ENCODE measurements at regions not wholly inside any gene's neighbourhood (a gene's known extent, or its start where the extent isn't known, plus 50 kb on each side); places are given as distances from the start of the nearest gene placed in this dataset.

GRCh38 chr6:15861486-15861885 is 198.7 kb upstream of the DTNBP1 start:
- Histone ChIP-seq H3K79me1 (replicated peaks; ENCODE audit: low read length, poor library complexity, severe bottlenecking) (no peaks in the 10 kb centered on the region), H2AFZ (ENCODE audit: low read depth, low read length) (no peak overlapping the region), H2BK120ac (ENCODE audit: low read depth, low read length) (no peak overlapping the region), H3K4me3 (ENCODE audit: insufficient read depth in 1 of 2, low read depth in 1 of 2, low read length in 2 of 2) (no peak overlapping the region), H3K9me3 (ENCODE audit: control insufficient read depth, low read length) (no peaks in the 10 kb centered on the region), H2AK5ac (ENCODE audit: low read length, severe bottlenecking) (no peak overlapping the region), H3K4me2 (ENCODE audit: low read length, poor library complexity, severe bottlenecking) (no peak overlapping the region), H4K8ac (ENCODE audit: low read length) (no peak overlapping the region), H3K4me1 (ENCODE audit: control insufficient read depth, insufficient read depth, low read depth, low read length) (no peaks in the 10 kb centered on the region), H2BK5ac (ENCODE audit: low read depth, low read length, poor library complexity, severe bottlenecking) (no peak overlapping the region), H2BK12ac (ENCODE audit: low read length in 2 of 2) (no peak overlapping the region), H4K91ac (ENCODE audit: low read length) (no peak overlapping the region), H3K36me3 (ENCODE audit: control insufficient read depth in 1 of 2, insufficient read depth in 2 of 2, low read depth in 1 of 2, low read length in 2 of 2) (no peaks in the 10 kb centered on the region), H3K23ac (ENCODE audit: low read length in 2 of 2) (no peak overlapping the region), H3K14ac (ENCODE audit: low read length in 2 of 2) (no peak overlapping the region), H3K27ac (ENCODE audit: low read length, poor library complexity, severe bottlenecking) (no peak overlapping the region), H3K18ac (ENCODE audit: low read depth in 1 of 2, low read length in 2 of 2) (no peak overlapping the region), H3K9ac (ENCODE audit: low read length) (no peak overlapping the region), H3K27me3 (ENCODE audit: control insufficient read depth in 1 of 2, insufficient read depth in 1 of 2, low read length in 2 of 2) (no peaks in the 10 kb centered on the region), H2BK15ac (ENCODE audit: low read depth, poor library complexity, severe bottlenecking) (peak overlapping the region; percentile 37), H3K4ac (ENCODE audit: low read depth in 1 of 2, low read length in 2 of 2) (no peak overlapping the region)
- WGBS: 100% methylated on average over 2 of the region's 3 CpGs
- DNase-seq: no peak

GRCh38 chr6:15854826-15855710 is 192.2 kb upstream of the DTNBP1 start:
- no peak overlapping the region for H2AK5ac ChIP-seq (ENCODE audit: low read length, severe bottlenecking)

GRCh38 chr6:15854378-15854777 is 191.6 kb upstream of the DTNBP1 start:
- Histone ChIP-seq H3K4me2 (ENCODE audit: low read length, poor library complexity, severe bottlenecking) (no peak overlapping the region), H3K27ac (ENCODE audit: low read length, poor library complexity, severe bottlenecking) (no peak overlapping the region), H4K91ac (ENCODE audit: low read length) (no peak overlapping the region), H3K4me1 (ENCODE audit: control insufficient read depth, insufficient read depth, low read depth, low read length) (no peaks in the 10 kb centered on the region), H2BK5ac (ENCODE audit: low read depth, low read length, poor library complexity, severe bottlenecking) (no peak overlapping the region), H3K27me3 (ENCODE audit: control insufficient read depth in 1 of 2, insufficient read depth in 1 of 2, low read length in 2 of 2) (no peaks in the 10 kb centered on the region), H2BK12ac (ENCODE audit: low read length in 2 of 2) (no peak overlapping the region), H2BK15ac (ENCODE audit: low read depth, poor library complexity, severe bottlenecking) (no peak overlapping the region), H4K8ac (ENCODE audit: low read length) (no peak overlapping the region), H3K4me3 (ENCODE audit: insufficient read depth in 1 of 2, low read depth in 1 of 2, low read length in 2 of 2) (no peak overlapping the region), H3K4ac (ENCODE audit: low read depth in 1 of 2, low read length in 2 of 2) (no peak overlapping the region), H3K18ac (ENCODE audit: low read depth in 1 of 2, low read length in 2 of 2) (no peak overlapping the region), H3K23ac (ENCODE audit: low read length in 2 of 2) (no peak overlapping the region), H3K36me3 (ENCODE audit: control insufficient read depth in 1 of 2, insufficient read depth in 2 of 2, low read depth in 1 of 2, low read length in 2 of 2) (no peaks in the 10 kb centered on the region), H2AFZ (ENCODE audit: low read depth, low read length) (no peak overlapping the region), H3K9me3 (ENCODE audit: control insufficient read depth, low read length) (no peaks in the 10 kb centered on the region), H3K14ac (ENCODE audit: low read length in 2 of 2) (no peak overlapping the region), H2BK120ac (ENCODE audit: low read depth, low read length) (no peak overlapping the region), H3K9ac (ENCODE audit: low read length) (no peak overlapping the region), H2AK5ac (ENCODE audit: low read length, severe bottlenecking) (no peak overlapping the region), H3K79me1 (replicated peaks; ENCODE audit: low read length, poor library complexity, severe bottlenecking) (no peaks in the 10 kb centered on the region)
- no peak for DNase-seq
- WGBS: no CpG with 5 or more reads among the region's 1 CpG

More at GRCh38 chr6:15854826-15855710, 192.2 kb upstream of the DTNBP1 start:
- no peak overlapping the region for H3K18ac ChIP-seq (ENCODE audit: low read depth in 1 of 2, low read length in 2 of 2)
- no peaks in the 10 kb centered on the region for H3K36me3 ChIP-seq (ENCODE audit: control insufficient read depth in 1 of 2, insufficient read depth in 2 of 2, low read depth in 1 of 2, low read length in 2 of 2)
- no peak overlapping the region for H4K8ac ChIP-seq (ENCODE audit: low read length)
- no peaks in the 10 kb centered on the region for H3K4me1 ChIP-seq (ENCODE audit: control insufficient read depth, insufficient read depth, low read depth, low read length)
- WGBS: 75% methylated on average over 4 of the region's 7 CpGs
- H3K9me3 ChIP-seq (ENCODE audit: control insufficient read depth, low read length): no peaks in the 10 kb centered on the region
- no peaks in the 10 kb centered on the region for H3K27me3 ChIP-seq (ENCODE audit: control insufficient read depth in 1 of 2, insufficient read depth in 1 of 2, low read length in 2 of 2)
- H3K4me2 ChIP-seq (ENCODE audit: low read length, poor library complexity, severe bottlenecking): no peak overlapping the region
- no peak overlapping the region for H2AFZ ChIP-seq (ENCODE audit: low read depth, low read length)
- no peak overlapping the region for H3K14ac ChIP-seq (ENCODE audit: low read length in 2 of 2)
- no peak for DNase-seq
- no peak overlapping the region for H3K23ac ChIP-seq (ENCODE audit: low read length in 2 of 2)
- no peak overlapping the region for H2BK12ac ChIP-seq (ENCODE audit: low read length in 2 of 2)
- no peak overlapping the region for H2BK120ac ChIP-seq (ENCODE audit: low read depth, low read length)
- H4K91ac ChIP-seq (ENCODE audit: low read length): no peak overlapping the region
- no peak overlapping the region for H3K27ac ChIP-seq (ENCODE audit: low read length, poor library complexity, severe bottlenecking)
- H3K9ac ChIP-seq (ENCODE audit: low read length): no peak overlapping the region
- no peak overlapping the region for H2BK5ac ChIP-seq (ENCODE audit: low read depth, low read length, poor library complexity, severe bottlenecking)
- H3K4me3 ChIP-seq (ENCODE audit: insufficient read depth in 1 of 2, low read depth in 1 of 2, low read length in 2 of 2): no peak overlapping the region
- H3K79me1 ChIP-seq (replicated peaks; ENCODE audit: low read length, poor library complexity, severe bottlenecking): no peaks in the 10 kb centered on the region
- no peak overlapping the region for H3K4ac ChIP-seq (ENCODE audit: low read depth in 1 of 2, low read length in 2 of 2)
- no peak overlapping the region for H2BK15ac ChIP-seq (ENCODE audit: low read depth, poor library complexity, severe bottlenecking)

GRCh38 chr6:15853259-15853658 is 190.4 kb upstream of the DTNBP1 start:
- no peak overlapping the region for H3K4me2 ChIP-seq (ENCODE audit: low read length, poor library complexity, severe bottlenecking)
- H3K14ac ChIP-seq (ENCODE audit: low read length in 2 of 2): no peak overlapping the region
- H4K8ac ChIP-seq (ENCODE audit: low read length): no peak overlapping the region
- H3K4ac ChIP-seq (ENCODE audit: low read depth in 1 of 2, low read length in 2 of 2): no peak overlapping the region
- H4K91ac ChIP-seq (ENCODE audit: low read length): no peak overlapping the region
- H2BK5ac ChIP-seq (ENCODE audit: low read depth, low read length, poor library complexity, severe bottlenecking): no peak overlapping the region
- no peaks in the 10 kb centered on the region for H3K9me3 ChIP-seq (ENCODE audit: control insufficient read depth, low read length)
- no peaks in the 10 kb centered on the region for H3K27me3 ChIP-seq (ENCODE audit: control insufficient read depth in 1 of 2, insufficient read depth in 1 of 2, low read length in 2 of 2)
- H2AFZ ChIP-seq (ENCODE audit: low read depth, low read length): no peak overlapping the region
- H3K36me3 ChIP-seq (ENCODE audit: control insufficient read depth in 1 of 2, insufficient read depth in 2 of 2, low read depth in 1 of 2, low read length in 2 of 2): no peaks in the 10 kb centered on the region
- H3K79me1 ChIP-seq (replicated peaks; ENCODE audit: low read length, poor library complexity, severe bottlenecking): no peaks in the 10 kb centered on the region
- no peak overlapping the region for H3K9ac ChIP-seq (ENCODE audit: low read length)
- H3K23ac ChIP-seq (ENCODE audit: low read length in 2 of 2): no peak overlapping the region
- no peak overlapping the region for H2BK12ac ChIP-seq (ENCODE audit: low read length in 2 of 2)
- H3K4me1 ChIP-seq (ENCODE audit: control insufficient read depth, insufficient read depth, low read depth, low read length): no peaks in the 10 kb centered on the region
- H2AK5ac ChIP-seq (ENCODE audit: low read length, severe bottlenecking): no peak overlapping the region
- no peak for DNase-seq
- 94% methylated on average over 1 of the region's 1 CpG for WGBS
- no peak overlapping the region for H3K4me3 ChIP-seq (ENCODE audit: insufficient read depth in 1 of 2, low read depth in 1 of 2, low read length in 2 of 2)
- no peak overlapping the region for H3K27ac ChIP-seq (ENCODE audit: low read length, poor library complexity, severe bottlenecking)
- no peak overlapping the region for H2BK15ac ChIP-seq (ENCODE audit: low read depth, poor library complexity, severe bottlenecking)
- no peak overlapping the region for H3K18ac ChIP-seq (ENCODE audit: low read depth in 1 of 2, low read length in 2 of 2)
- H2BK120ac ChIP-seq (ENCODE audit: low read depth, low read length): no peak overlapping the region
